Hematopoietic multipotent progenitor cell treated with erythropoietin and hydrocortisone succinate and interleukin-3 and kit ligand, for 15 days (in vitro differentiated cells): ENCODE measurements at regions not wholly inside any gene's neighbourhood (a gene's known extent, or its start where the extent isn't known, plus 50 kb on each side); places are given as distances from the start of the nearest gene placed in this dataset.
"Not testable (repeated sequence)": the region's sequence is repeated elsewhere in the genome, so short reads cannot be mapped to it uniquely, and the experiment has no call there.

Experiments
- DNase-seq: peaks from one replicate; pipeline ENCODE4 v3.0.0-alpha.2; 2015; ENCODE audit warnings: low spot score

GRCh38 chr19:32038021-32038920, 307.1 kb upstream of the ZNF507 start:
- DNase-seq = no peak

- no peak for DNase-seq
These were observed 306.4 kb upstream of the ZNF507 start for GRCh38 chr19:32038961-32039360.

- DNase-seq = no peak
These were observed 306.0 kb upstream of the ZNF507 start for GRCh38 chr19:32039440-32039839.

GRCh38 chr19:32040236-32040635, 305.2 kb upstream of the ZNF507 start:
- DNase-seq = no peak

GRCh38 chr19:32041681-32042292, 303.6 kb upstream of the ZNF507 start:
- DNase-seq = no peak

GRCh38 chr19:32047788-32048187, 297.6 kb upstream of the ZNF507 start:
- DNase-seq = no peak

GRCh38 chr19:32053376-32053775, 292.0 kb upstream of the ZNF507 start:
- no peak for DNase-seq

GRCh38 chr19:32053861-32054260, 291.5 kb upstream of the ZNF507 start:
- no peak for DNase-seq

- no peak for DNase-seq
These were observed 287.3 kb upstream of the ZNF507 start for GRCh38 chr19:32058131-32058530.

- DNase-seq = no peak
These were observed 284.1 kb upstream of the ZNF507 start for GRCh38 chr19:32061315-32061714.

- DNase-seq = no peak
These were observed 281.8 kb upstream of the ZNF507 start for GRCh38 chr19:32063601-32064000.

GRCh38 chr19:32066056-32066455, 279.4 kb upstream of the ZNF507 start:
- no peak for DNase-seq

GRCh38 chr19:32067685-32068084, 277.7 kb upstream of the ZNF507 start:
- DNase-seq = no peak

- DNase-seq = no peak
These were observed 276.6 kb upstream of the ZNF507 start for GRCh38 chr19:32068793-32069192.

- DNase-seq = no peak
These were observed 275.3 kb upstream of the ZNF507 start for GRCh38 chr19:32070101-32070500.

GRCh38 chr19:32082028-32082427, 263.4 kb upstream of the ZNF507 start:
- no peak for DNase-seq

- not testable (repeated sequence) for DNase-seq
These were observed 260.6 kb upstream of the ZNF507 start for GRCh38 chr19:32084756-32085363.

- DNase-seq = no peak
These were observed 254.2 kb upstream of the ZNF507 start for GRCh38 chr19:32091241-32091640.

GRCh38 chr19:32097011-32097410, 248.4 kb upstream of the ZNF507 start:
- DNase-seq = no peak

- no peak for DNase-seq
These were observed 247.8 kb upstream of the ZNF507 start for GRCh38 chr19:32097620-32098019.

- no peak for DNase-seq
These were observed 246.4 kb upstream of the ZNF507 start for GRCh38 chr19:32098968-32099367.

GRCh38 chr19:32101206-32101605, 244.2 kb upstream of the ZNF507 start:
- no peak for DNase-seq

- DNase-seq = no peak
These were observed 241.9 kb upstream of the ZNF507 start for GRCh38 chr19:32103541-32103940.
